ENCODE measurements at regions not wholly inside any gene's neighbourhood (a gene's known extent, or its start where the extent isn't known, plus 50 kb on each side); places are given as distances from the start of the nearest gene placed in this dataset.
"Not testable (repeated sequence)": the region's sequence is repeated elsewhere in the genome, so short reads cannot be mapped to it uniquely, and the experiment has no call there.

DNA sequence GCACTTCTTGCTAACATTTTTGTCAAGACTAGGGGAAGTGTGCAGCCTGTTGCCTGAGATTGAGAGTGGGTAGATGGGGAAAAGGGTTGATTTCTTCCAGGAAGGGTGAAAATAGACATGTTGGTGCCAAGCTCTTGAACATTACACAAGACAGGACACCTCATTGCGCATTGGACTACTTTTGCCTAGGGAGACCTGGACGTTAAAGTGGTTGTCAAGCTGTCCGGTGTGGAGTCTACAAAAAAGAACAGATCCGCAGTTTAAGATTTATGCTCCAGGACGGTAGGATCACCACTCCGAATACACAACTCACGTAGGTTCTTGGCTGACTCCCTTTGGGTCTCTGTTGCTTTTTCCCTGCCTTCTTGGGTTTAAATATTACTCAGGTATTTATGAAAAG lies 56.3 kb upstream of the LRIG1 start:
- Histone ChIP-seq H2AK5ac (ENCODE audit: low read length) (no peak overlapping the region), H3K4ac (ENCODE audit: low read depth, low read length) (no peak overlapping the region), H3K14ac (ENCODE audit: low read length) (no peak overlapping the region), H3K4me3 (ENCODE audit: low read depth, low read length) (no peak overlapping the region), H3K79me1 (ENCODE audit: low read length) (no peaks in the 10 kb centered on the region), H2AFZ (ENCODE audit: insufficient read depth, low read length, poor library complexity) (no peak overlapping the region), H3K23ac (ENCODE audit: low read length) (no peak overlapping the region), H4K91ac (ENCODE audit: low read depth, low read length) (no peak overlapping the region), H3K4me1 (ENCODE audit: control insufficient read depth in 1 of 2, insufficient read depth in 2 of 2, low read length in 2 of 2) (no peaks in the 10 kb centered on the region), H3K27ac (ENCODE audit: low read depth, low read length) (no peak overlapping the region), H2BK5ac (ENCODE audit: low read depth, low read length, poor library complexity) (no peak overlapping the region), H4K8ac (ENCODE audit: low read depth, low read length) (no peak overlapping the region), H3K36me3 (ENCODE audit: control insufficient read depth in 1 of 2, insufficient read depth in 2 of 2, low read length in 2 of 2) (no peaks in the 10 kb centered on the region), H3K18ac (ENCODE audit: low read length) (no peak overlapping the region), H2BK12ac (ENCODE audit: low read length) (no peak overlapping the region), H3K27me3 (ENCODE audit: insufficient read depth, low read length) (no peaks in the 10 kb centered on the region), H4K12ac (ENCODE audit: low read depth, low read length) (no peak overlapping the region), H3K9me3 (ENCODE audit: insufficient read depth, low read depth, low read length) (peaks cover 2% of the 10 kb centered on the region), H2BK120ac (ENCODE audit: insufficient read depth, low read length, poor library complexity) (no peak overlapping the region), H3K79me2 (ENCODE audit: control insufficient read depth, insufficient read depth, low read length, poor library complexity) (no peaks in the 10 kb centered on the region), H3K4me2 (ENCODE audit: low read length) (no peak overlapping the region), H3K9ac (ENCODE audit: low read length) (no peak overlapping the region)
- no peak for DNase-seq
- no CpG with 5 or more reads among the region's 7 CpGs for WGBS (ENCODE audit: extremely low coverage, insufficient coverage, insufficient read length)

DNA sequence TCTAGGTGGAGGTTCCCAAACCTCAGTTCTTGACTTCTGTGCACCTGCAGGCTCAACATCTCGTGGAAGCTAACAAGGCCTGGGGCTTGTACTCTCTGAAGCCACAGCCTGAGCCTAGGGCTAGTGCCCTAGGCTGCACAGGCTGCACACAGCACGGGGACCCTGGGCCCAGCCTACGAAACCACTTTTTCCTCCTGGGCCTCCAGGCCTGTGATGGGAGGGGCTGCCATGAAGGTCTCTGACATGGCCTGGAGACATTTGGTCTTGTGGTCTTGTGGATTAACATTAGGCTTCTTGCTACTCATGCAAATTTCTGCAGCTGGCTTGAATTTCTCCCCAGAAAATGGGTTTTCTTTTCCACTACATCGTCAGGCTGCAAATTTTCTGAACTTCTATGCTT lies 59.1 kb upstream of the LRIG1 start:
- no CpG with 5 or more reads among the region's 4 CpGs for WGBS (ENCODE audit: extremely low coverage, insufficient coverage, insufficient read length)
- not testable (repeated sequence) for H3K4me3 ChIP-seq (ENCODE audit: low read depth, low read length); H4K12ac ChIP-seq (ENCODE audit: low read depth, low read length); H3K4ac ChIP-seq (ENCODE audit: low read depth, low read length); H3K27me3 ChIP-seq (ENCODE audit: insufficient read depth, low read length); H2BK5ac ChIP-seq (ENCODE audit: low read depth, low read length, poor library complexity); H3K14ac ChIP-seq (ENCODE audit: low read length); H2AFZ ChIP-seq (ENCODE audit: insufficient read depth, low read length, poor library complexity); H3K27ac ChIP-seq (ENCODE audit: low read depth, low read length); H3K36me3 ChIP-seq (ENCODE audit: control insufficient read depth in 1 of 2, insufficient read depth in 2 of 2, low read length in 2 of 2); H3K18ac ChIP-seq (ENCODE audit: low read length); DNase-seq; H3K79me1 ChIP-seq (ENCODE audit: low read length); H2BK12ac ChIP-seq (ENCODE audit: low read length); H3K79me2 ChIP-seq (ENCODE audit: control insufficient read depth, insufficient read depth, low read length, poor library complexity); H4K91ac ChIP-seq (ENCODE audit: low read depth, low read length); H3K9me3 ChIP-seq (ENCODE audit: insufficient read depth, low read depth, low read length); H2BK120ac ChIP-seq (ENCODE audit: insufficient read depth, low read length, poor library complexity); H2AK5ac ChIP-seq (ENCODE audit: low read length); H3K4me1 ChIP-seq (ENCODE audit: control insufficient read depth in 1 of 2, insufficient read depth in 2 of 2, low read length in 2 of 2); H3K4me2 ChIP-seq (ENCODE audit: low read length); H3K9ac ChIP-seq (ENCODE audit: low read length); H3K23ac ChIP-seq (ENCODE audit: low read length); H4K8ac ChIP-seq (ENCODE audit: low read depth, low read length)

DNA sequence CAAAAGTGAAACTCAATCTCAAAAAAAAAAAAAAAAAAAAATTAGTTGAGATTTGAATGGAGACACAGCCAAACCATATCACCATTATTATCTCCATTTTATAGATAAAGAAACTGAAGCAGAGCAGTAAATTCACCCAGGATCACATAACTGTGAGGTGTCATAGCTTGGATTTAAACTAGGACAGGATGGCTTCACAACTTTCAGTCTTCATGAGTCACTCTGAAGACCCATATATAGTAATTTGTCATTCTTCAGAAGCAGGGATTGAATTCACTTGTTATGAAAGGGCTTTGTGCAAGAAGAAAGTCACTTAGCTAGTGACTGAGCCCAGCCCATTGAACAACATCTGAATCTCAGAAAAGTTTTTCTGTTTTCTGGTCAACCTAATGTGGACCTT lies 60.5 kb upstream of the LRIG1 start:
- Histone ChIP-seq H2BK5ac (ENCODE audit: low read depth, low read length, poor library complexity) (no peak overlapping the region), H3K79me1 (ENCODE audit: low read length) (no peaks in the 10 kb centered on the region), H3K9me3 (ENCODE audit: insufficient read depth, low read depth, low read length) (peaks cover 2% of the 10 kb centered on the region), H3K27me3 (ENCODE audit: insufficient read depth, low read length) (no peaks in the 10 kb centered on the region), H4K91ac (ENCODE audit: low read depth, low read length) (no peak overlapping the region), H3K9ac (ENCODE audit: low read length) (no peak overlapping the region), H4K12ac (ENCODE audit: low read depth, low read length) (no peak overlapping the region), H3K14ac (ENCODE audit: low read length) (no peak overlapping the region), H4K8ac (ENCODE audit: low read depth, low read length) (no peak overlapping the region), H3K79me2 (ENCODE audit: control insufficient read depth, insufficient read depth, low read length, poor library complexity) (no peaks in the 10 kb centered on the region), H2BK120ac (ENCODE audit: insufficient read depth, low read length, poor library complexity) (no peak overlapping the region), H3K4me3 (ENCODE audit: low read depth, low read length) (no peak overlapping the region), H3K18ac (ENCODE audit: low read length) (no peak overlapping the region), H3K36me3 (ENCODE audit: control insufficient read depth in 1 of 2, insufficient read depth in 2 of 2, low read length in 2 of 2) (no peaks in the 10 kb centered on the region), H3K23ac (ENCODE audit: low read length) (no peak overlapping the region), H2BK12ac (ENCODE audit: low read length) (no peak overlapping the region), H3K4ac (ENCODE audit: low read depth, low read length) (no peak overlapping the region), H2AK5ac (ENCODE audit: low read length) (no peak overlapping the region), H3K4me2 (ENCODE audit: low read length) (no peak overlapping the region), H2AFZ (ENCODE audit: insufficient read depth, low read length, poor library complexity) (no peak overlapping the region), H3K4me1 (ENCODE audit: control insufficient read depth in 1 of 2, insufficient read depth in 2 of 2, low read length in 2 of 2) (no peaks in the 10 kb centered on the region), H3K27ac (ENCODE audit: low read depth, low read length) (no peak overlapping the region)
- peak in 1 of 2 donors; percentile 9 for DNase-seq

DNA sequence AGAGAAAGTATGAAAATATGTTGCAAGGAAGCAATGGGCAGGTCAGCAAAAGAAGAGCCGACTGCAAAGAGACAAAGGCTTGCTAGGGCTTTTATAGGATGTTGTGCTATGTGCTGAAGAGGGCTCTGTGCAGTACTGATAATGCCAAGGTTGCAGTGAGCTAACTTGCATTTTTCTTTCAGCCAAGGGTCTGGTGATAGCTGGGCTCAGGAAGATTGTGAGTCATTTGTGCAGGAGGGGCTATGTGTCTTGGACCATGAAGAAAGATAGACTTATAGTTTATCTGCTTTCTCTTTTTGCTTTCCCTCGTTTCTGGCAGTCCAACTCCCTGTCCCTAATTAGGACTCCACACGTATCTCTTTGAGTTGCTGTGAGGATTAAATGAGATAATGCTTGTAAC lies 64.5 kb upstream of the LRIG1 start:
- H3K27ac ChIP-seq (ENCODE audit: low read depth, low read length) = no peak overlapping the region
- H4K12ac ChIP-seq (ENCODE audit: low read depth, low read length) = no peak overlapping the region
- H3K79me1 ChIP-seq (ENCODE audit: low read length) = no peaks in the 10 kb centered on the region
- no peak overlapping the region for H3K9ac ChIP-seq (ENCODE audit: low read length)
- H3K79me2 ChIP-seq (ENCODE audit: control insufficient read depth, insufficient read depth, low read length, poor library complexity) = no peaks in the 10 kb centered on the region
- no peak for DNase-seq
- H3K36me3 ChIP-seq (ENCODE audit: control insufficient read depth in 1 of 2, insufficient read depth in 2 of 2, low read length in 2 of 2) = no peaks in the 10 kb centered on the region
- no peak overlapping the region for H3K4ac ChIP-seq (ENCODE audit: low read depth, low read length)
- no peak overlapping the region for H2AK5ac ChIP-seq (ENCODE audit: low read length)
- no peak overlapping the region for H3K18ac ChIP-seq (ENCODE audit: low read length)
- no peaks in the 10 kb centered on the region for H3K9me3 ChIP-seq (ENCODE audit: insufficient read depth, low read depth, low read length)
- no peak overlapping the region for H2BK12ac ChIP-seq (ENCODE audit: low read length)
- H2BK120ac ChIP-seq (ENCODE audit: insufficient read depth, low read length, poor library complexity) = no peak overlapping the region
- H4K8ac ChIP-seq (ENCODE audit: low read depth, low read length) = no peak overlapping the region
- no peaks in the 10 kb centered on the region for H3K27me3 ChIP-seq (ENCODE audit: insufficient read depth, low read length)
- no peak overlapping the region for H3K23ac ChIP-seq (ENCODE audit: low read length)
- H3K4me2 ChIP-seq (ENCODE audit: low read length) = no peak overlapping the region
- no peak overlapping the region for H2BK5ac ChIP-seq (ENCODE audit: low read depth, low read length, poor library complexity)
- no peak overlapping the region for H4K91ac ChIP-seq (ENCODE audit: low read depth, low read length)
- H2AFZ ChIP-seq (ENCODE audit: insufficient read depth, low read length, poor library complexity) = no peak overlapping the region
- H3K14ac ChIP-seq (ENCODE audit: low read length) = no peak overlapping the region
- no peaks in the 10 kb centered on the region for H3K4me1 ChIP-seq (ENCODE audit: control insufficient read depth in 1 of 2, insufficient read depth in 2 of 2, low read length in 2 of 2)
- no peak overlapping the region for H3K4me3 ChIP-seq (ENCODE audit: low read depth, low read length)
- no CpG with 5 or more reads among the region's 3 CpGs for WGBS (ENCODE audit: extremely low coverage, insufficient coverage, insufficient read length)

DNA sequence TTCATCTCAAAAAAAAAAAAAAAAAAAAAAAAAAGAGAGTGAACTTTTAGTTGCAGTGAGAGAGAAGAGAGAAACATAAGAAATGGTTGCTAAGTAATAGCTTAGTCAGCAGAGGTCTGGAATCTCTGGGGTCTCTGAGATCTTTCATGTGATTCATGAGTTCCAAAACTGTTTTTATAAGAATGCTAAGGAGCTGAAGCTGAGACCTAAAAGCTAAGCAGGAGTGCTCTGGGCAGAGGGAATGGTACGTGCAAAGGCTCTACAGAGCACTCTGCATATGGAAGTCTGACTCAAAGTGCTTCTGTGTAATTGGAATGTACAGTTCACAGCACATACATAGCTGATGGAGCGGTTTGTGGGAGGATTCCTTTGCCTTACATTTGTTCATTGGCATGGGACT lies 66.3 kb upstream of the LRIG1 start:
- H3K9ac ChIP-seq (ENCODE audit: low read length) = no peak overlapping the region
- H3K4me3 ChIP-seq (ENCODE audit: low read depth, low read length) = no peak overlapping the region
- H3K9me3 ChIP-seq (ENCODE audit: insufficient read depth, low read depth, low read length) = no peaks in the 10 kb centered on the region
- H2BK5ac ChIP-seq (ENCODE audit: low read depth, low read length, poor library complexity) = no peak overlapping the region
- H4K12ac ChIP-seq (ENCODE audit: low read depth, low read length) = no peak overlapping the region
- H3K4ac ChIP-seq (ENCODE audit: low read depth, low read length) = no peak overlapping the region
- no peaks in the 10 kb centered on the region for H3K79me2 ChIP-seq (ENCODE audit: control insufficient read depth, insufficient read depth, low read length, poor library complexity)
- no peak overlapping the region for H3K27ac ChIP-seq (ENCODE audit: low read depth, low read length)
- H3K79me1 ChIP-seq (ENCODE audit: low read length) = no peaks in the 10 kb centered on the region
- no peak overlapping the region for H3K14ac ChIP-seq (ENCODE audit: low read length)
- no peak overlapping the region for H4K91ac ChIP-seq (ENCODE audit: low read depth, low read length)
- no peak overlapping the region for H2BK120ac ChIP-seq (ENCODE audit: insufficient read depth, low read length, poor library complexity)
- H2AK5ac ChIP-seq (ENCODE audit: low read length) = no peak overlapping the region
- H3K4me1 ChIP-seq (ENCODE audit: control insufficient read depth in 1 of 2, insufficient read depth in 2 of 2, low read length in 2 of 2) = no peaks in the 10 kb centered on the region
- H3K36me3 ChIP-seq (ENCODE audit: control insufficient read depth in 1 of 2, insufficient read depth in 2 of 2, low read length in 2 of 2) = no peaks in the 10 kb centered on the region
- no peak overlapping the region for H4K8ac ChIP-seq (ENCODE audit: low read depth, low read length)
- no peak overlapping the region for H3K4me2 ChIP-seq (ENCODE audit: low read length)
- DNase-seq = peak in 1 of 2 donors; percentile 32
- no peak overlapping the region for H2BK12ac ChIP-seq (ENCODE audit: low read length)
- no peak overlapping the region for H3K23ac ChIP-seq (ENCODE audit: low read length)
- H3K27me3 ChIP-seq (ENCODE audit: insufficient read depth, low read length) = no peaks in the 10 kb centered on the region
- H2AFZ ChIP-seq (ENCODE audit: insufficient read depth, low read length, poor library complexity) = no peak overlapping the region
- H3K18ac ChIP-seq (ENCODE audit: low read length) = no peak overlapping the region
- WGBS (ENCODE audit: extremely low coverage, insufficient coverage, insufficient read length) = no CpG with 5 or more reads among the region's 2 CpGs
